ENCODE measurements at regions not wholly inside any gene's neighbourhood (a gene's known extent, or its start where the extent isn't known, plus 50 kb on each side); places are given as distances from the start of the nearest gene placed in this dataset.
"Not testable (repeated sequence)": the region's sequence is repeated elsewhere in the genome, so short reads cannot be mapped to it uniquely, and the experiment has no call there.

- Histone ChIP-seq H2AK5ac (ENCODE audit: low read depth, low read length) (no peak overlapping the region), H2BK120ac (ENCODE audit: low read depth, low read length) (no peak overlapping the region), H2AFZ (ENCODE audit: low read length) (no peak overlapping the region), H2BK15ac (ENCODE audit: low read length) (no peak overlapping the region), H3K4me1 (ENCODE audit: control insufficient read depth in 2 of 2, insufficient read depth in 1 of 2, low read depth in 1 of 2, low read length in 2 of 2) (peaks cover 0 to 4% of the 10 kb centered on the region in 2 donors), H3K14ac (ENCODE audit: low read length) (no peak overlapping the region), H3K79me1 (ENCODE audit: low read depth, low read length) (no peaks in the 10 kb centered on the region), H3K27me3 (ENCODE audit: control insufficient read depth in 3 of 3, insufficient read depth in 3 of 3, low read depth in 1 of 3, low read length in 3 of 3) (peaks cover 0 to 3% (median 0%) of the 10 kb centered on the region in 3 experiments), H3K36me3 (replicated peaks in 1 of 2; ENCODE audit: control insufficient read depth in 2 of 2, insufficient read depth in 2 of 2, low read length in 2 of 2) (no peaks in the 10 kb centered on the region), H3K27ac (replicated peaks; ENCODE audit: low read length) (no peak overlapping the region), H3K4ac (ENCODE audit: low read length) (no peak overlapping the region), H4K91ac (ENCODE audit: low read depth, low read length, poor library complexity) (no peak overlapping the region), H3K23ac (ENCODE audit: low read depth, low read length, poor library complexity) (no peak overlapping the region), H2BK5ac (ENCODE audit: low read length) (no peak overlapping the region), H2BK12ac (ENCODE audit: low read length) (no peak overlapping the region), H3K9ac (ENCODE audit: low read depth, low read length, poor library complexity) (no peak overlapping the region), H3K4me3 (ENCODE audit: low read length in 2 of 2) (no peak overlapping the region), H3K4me2 (ENCODE audit: insufficient read depth, low read length, poor library complexity, severe bottlenecking) (no peak overlapping the region), H3K9me3 (replicated peaks in 1 of 2; ENCODE audit: control insufficient read depth in 2 of 2, insufficient read depth in 1 of 2, low read depth in 1 of 2, low read length in 2 of 2) (no peaks in the 10 kb centered on the region), H3K18ac (ENCODE audit: low read length) (no peak overlapping the region), H4K8ac (ENCODE audit: low read depth, low read length) (no peak overlapping the region)
- no CpG with 5 or more reads among the region's 6 CpGs for WGBS, 2 donors (ENCODE audit: extremely low coverage in 2 of 2, insufficient read length in 2 of 2, insufficient replicate concordance in 1 of 2)
- no peak for DNase-seq (ENCODE audit: low spot score)
Measured at GRCh38 chr1:58966103-58966916, 182.5 kb upstream of the JUN start.

- WGBS, 2 donors (ENCODE audit: extremely low coverage in 2 of 2, insufficient read length in 2 of 2, insufficient replicate concordance in 1 of 2): no CpG with 5 or more reads among the region's 5 CpGs
- H3K14ac ChIP-seq (ENCODE audit: low read length): no peak overlapping the region
Measured at GRCh38 chr1:58966917-58967740, 183.3 kb upstream of the JUN start.

GRCh38 chr1:58968360-58968952 lies 184.6 kb upstream of the JUN start:
- H2BK5ac ChIP-seq (ENCODE audit: low read length): no peak overlapping the region
- no peak overlapping the region for H3K9ac ChIP-seq (ENCODE audit: low read depth, low read length, poor library complexity)
- no peak overlapping the region for H2AK5ac ChIP-seq (ENCODE audit: low read depth, low read length)
- peak overlapping the region; percentile 60 for H2AFZ ChIP-seq (ENCODE audit: low read length)
- H3K36me3 ChIP-seq (replicated peaks in 1 of 2; ENCODE audit: control insufficient read depth in 2 of 2, insufficient read depth in 2 of 2, low read length in 2 of 2): no peaks in the 10 kb centered on the region
- peaks cover 0 to 3% (median 0%) of the 10 kb centered on the region in 3 experiments for H3K27me3 ChIP-seq (ENCODE audit: control insufficient read depth in 3 of 3, insufficient read depth in 3 of 3, low read depth in 1 of 3, low read length in 3 of 3)
- no peak overlapping the region for H3K4me3 ChIP-seq (ENCODE audit: low read length in 2 of 2)
- no peak overlapping the region for H2BK12ac ChIP-seq (ENCODE audit: low read length)
- H2BK120ac ChIP-seq (ENCODE audit: low read depth, low read length): no peak overlapping the region
- no peak for DNase-seq (ENCODE audit: low spot score)
- no peaks in the 10 kb centered on the region for H3K79me1 ChIP-seq (ENCODE audit: low read depth, low read length)
- H3K23ac ChIP-seq (ENCODE audit: low read depth, low read length, poor library complexity): no peak overlapping the region
- H3K18ac ChIP-seq (ENCODE audit: low read length): peak overlapping the region; percentile 21
- H4K8ac ChIP-seq (ENCODE audit: low read depth, low read length): no peak overlapping the region
- no peak overlapping the region for H3K4me2 ChIP-seq (ENCODE audit: insufficient read depth, low read length, poor library complexity, severe bottlenecking)
- H4K91ac ChIP-seq (ENCODE audit: low read depth, low read length, poor library complexity): no peak overlapping the region
- no CpG with 5 or more reads among the region's 4 CpGs for WGBS, 2 donors (ENCODE audit: extremely low coverage in 2 of 2, insufficient read length in 2 of 2, insufficient replicate concordance in 1 of 2)
- no peak overlapping the region for H2BK15ac ChIP-seq (ENCODE audit: low read length)
- H3K14ac ChIP-seq (ENCODE audit: low read length): no peak overlapping the region
- H3K9me3 ChIP-seq (replicated peaks in 1 of 2; ENCODE audit: control insufficient read depth in 2 of 2, insufficient read depth in 1 of 2, low read depth in 1 of 2, low read length in 2 of 2): no peaks in the 10 kb centered on the region
- H3K27ac ChIP-seq (replicated peaks; ENCODE audit: low read length): no peak overlapping the region
- H3K4ac ChIP-seq (ENCODE audit: low read length): no peak overlapping the region
- H3K4me1 ChIP-seq (ENCODE audit: control insufficient read depth in 2 of 2, insufficient read depth in 1 of 2, low read depth in 1 of 2, low read length in 2 of 2): peaks cover 0 to 4% of the 10 kb centered on the region in 2 donors

More at GRCh38 chr1:58966917-58967740, 183.3 kb upstream of the JUN start:
- DNase-seq (ENCODE audit: low spot score): no peak
- H3K27me3 ChIP-seq (ENCODE audit: control insufficient read depth in 3 of 3, insufficient read depth in 3 of 3, low read depth in 1 of 3, low read length in 3 of 3): peaks cover 0 to 3% (median 0%) of the 10 kb centered on the region in 3 experiments
- H3K27ac ChIP-seq (replicated peaks; ENCODE audit: low read length): no peak overlapping the region
- H4K8ac ChIP-seq (ENCODE audit: low read depth, low read length): no peak overlapping the region
- H3K23ac ChIP-seq (ENCODE audit: low read depth, low read length, poor library complexity): no peak overlapping the region
- H3K18ac ChIP-seq (ENCODE audit: low read length): no peak overlapping the region
- H3K4ac ChIP-seq (ENCODE audit: low read length): no peak overlapping the region
- no peak overlapping the region for H2BK12ac ChIP-seq (ENCODE audit: low read length)
- no peak overlapping the region for H2BK5ac ChIP-seq (ENCODE audit: low read length)
- H3K4me1 ChIP-seq (ENCODE audit: control insufficient read depth in 2 of 2, insufficient read depth in 1 of 2, low read depth in 1 of 2, low read length in 2 of 2): peaks cover 0 to 4% of the 10 kb centered on the region in 2 donors
- H3K79me1 ChIP-seq (ENCODE audit: low read depth, low read length): no peaks in the 10 kb centered on the region
- no peak overlapping the region for H3K9ac ChIP-seq (ENCODE audit: low read depth, low read length, poor library complexity)
- H3K9me3 ChIP-seq (replicated peaks in 1 of 2; ENCODE audit: control insufficient read depth in 2 of 2, insufficient read depth in 1 of 2, low read depth in 1 of 2, low read length in 2 of 2): no peaks in the 10 kb centered on the region
- no peak overlapping the region for H2AFZ ChIP-seq (ENCODE audit: low read length)
- no peaks in the 10 kb centered on the region for H3K36me3 ChIP-seq (replicated peaks in 1 of 2; ENCODE audit: control insufficient read depth in 2 of 2, insufficient read depth in 2 of 2, low read length in 2 of 2)
- no peak overlapping the region for H2BK120ac ChIP-seq (ENCODE audit: low read depth, low read length)
- H2AK5ac ChIP-seq (ENCODE audit: low read depth, low read length): no peak overlapping the region
- no peak overlapping the region for H3K4me3 ChIP-seq (ENCODE audit: low read length in 2 of 2)
- no peak overlapping the region for H2BK15ac ChIP-seq (ENCODE audit: low read length)
- H4K91ac ChIP-seq (ENCODE audit: low read depth, low read length, poor library complexity): no peak overlapping the region
- no peak overlapping the region for H3K4me2 ChIP-seq (ENCODE audit: insufficient read depth, low read length, poor library complexity, severe bottlenecking)

- not testable (repeated sequence) for H3K14ac ChIP-seq (ENCODE audit: low read length); H3K27me3 ChIP-seq (ENCODE audit: control insufficient read depth in 3 of 3, insufficient read depth in 3 of 3, low read depth in 1 of 3, low read length in 3 of 3); H3K9me3 ChIP-seq (replicated peaks in 1 of 2; ENCODE audit: control insufficient read depth in 2 of 2, insufficient read depth in 1 of 2, low read depth in 1 of 2, low read length in 2 of 2); H2BK12ac ChIP-seq (ENCODE audit: low read length); H3K23ac ChIP-seq (ENCODE audit: low read depth, low read length, poor library complexity); H3K4ac ChIP-seq (ENCODE audit: low read length); H3K79me1 ChIP-seq (ENCODE audit: low read depth, low read length); H2AFZ ChIP-seq (ENCODE audit: low read length); H3K4me1 ChIP-seq (ENCODE audit: control insufficient read depth in 2 of 2, insufficient read depth in 1 of 2, low read depth in 1 of 2, low read length in 2 of 2); H3K27ac ChIP-seq (replicated peaks; ENCODE audit: low read length); H2BK120ac ChIP-seq (ENCODE audit: low read depth, low read length); H3K4me2 ChIP-seq (ENCODE audit: insufficient read depth, low read length, poor library complexity, severe bottlenecking); H3K4me3 ChIP-seq (ENCODE audit: low read length in 2 of 2); H3K36me3 ChIP-seq (replicated peaks in 1 of 2; ENCODE audit: control insufficient read depth in 2 of 2, insufficient read depth in 2 of 2, low read length in 2 of 2); H2AK5ac ChIP-seq (ENCODE audit: low read depth, low read length); H3K18ac ChIP-seq (ENCODE audit: low read length); H4K8ac ChIP-seq (ENCODE audit: low read depth, low read length); H4K91ac ChIP-seq (ENCODE audit: low read depth, low read length, poor library complexity); H3K9ac ChIP-seq (ENCODE audit: low read depth, low read length, poor library complexity); DNase-seq (ENCODE audit: low spot score); H2BK5ac ChIP-seq (ENCODE audit: low read length); H2BK15ac ChIP-seq (ENCODE audit: low read length)
Measured at GRCh38 chr1:58969176-58969575, 185.3 kb upstream of the JUN start.
